ENCODE measurements at regions not wholly inside any gene's neighbourhood (a gene's known extent, or its start where the extent isn't known, plus 50 kb on each side); places are given as distances from the start of the nearest gene placed in this dataset.
"Not testable (repeated sequence)": the region's sequence is repeated elsewhere in the genome, so short reads cannot be mapped to it uniquely, and the experiment has no call there.

DNA sequence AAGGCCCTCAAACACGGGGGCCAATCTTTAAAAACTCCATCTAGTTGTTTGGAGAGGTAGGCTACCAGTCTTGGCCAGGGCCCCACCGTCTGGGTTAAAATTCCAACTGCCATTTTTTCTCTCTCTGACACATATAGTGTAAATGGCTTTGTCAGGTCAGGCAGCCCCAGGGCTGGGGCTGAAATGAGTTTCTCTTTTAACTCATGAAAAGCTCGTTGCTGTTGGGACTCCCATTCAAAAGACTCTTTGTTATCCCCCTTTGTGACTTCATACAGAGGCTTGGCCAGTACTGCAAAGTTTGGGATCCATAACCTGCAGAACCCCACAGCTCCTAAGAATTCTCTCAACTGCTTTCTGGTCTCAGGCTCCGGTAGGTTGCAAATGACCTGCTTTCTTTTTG is 99.4 kb upstream of the SLC1A4 start:
- Histone ChIP-seq H3K9me3 (ENCODE audit: control insufficient read depth, insufficient read depth, low read depth, low read length) (no peaks in the 10 kb centered on the region), H3K9ac (ENCODE audit: insufficient read depth, low read length) (no peak overlapping the region), H2AFZ (ENCODE audit: low read length) (no peak overlapping the region), H4K20me1 (ENCODE audit: control insufficient read depth, extremely low read depth, insufficient read depth, low read length) (no peaks in the 10 kb centered on the region), H3K4me3 (replicated peaks in 1 of 4; ENCODE audit: control extremely low read depth in 1 of 4, insufficient read depth in 1 of 4, low read depth in 3 of 4, low read length in 4 of 4) (no peak overlapping the region), H3K4me1 (ENCODE audit: control insufficient read depth, extremely low read depth, insufficient read depth, low read length) (no peaks in the 10 kb centered on the region), H3K4me2 (ENCODE audit: extremely low read depth, insufficient read depth, low read length) (no peak overlapping the region), H3K36me3 (ENCODE audit: control insufficient read depth, insufficient read depth, low read length) (no peaks in the 10 kb centered on the region), H3K79me2 (ENCODE audit: control insufficient read depth, insufficient read depth, low read length) (no peaks in the 10 kb centered on the region), H3K27me3 (ENCODE audit: control insufficient read depth, insufficient read depth, low read length) (peaks cover 10% of the 10 kb centered on the region), H3K27ac (ENCODE audit: insufficient read depth, low read length) (no peak overlapping the region)
- TF ChIP-seq, protein P1, sequence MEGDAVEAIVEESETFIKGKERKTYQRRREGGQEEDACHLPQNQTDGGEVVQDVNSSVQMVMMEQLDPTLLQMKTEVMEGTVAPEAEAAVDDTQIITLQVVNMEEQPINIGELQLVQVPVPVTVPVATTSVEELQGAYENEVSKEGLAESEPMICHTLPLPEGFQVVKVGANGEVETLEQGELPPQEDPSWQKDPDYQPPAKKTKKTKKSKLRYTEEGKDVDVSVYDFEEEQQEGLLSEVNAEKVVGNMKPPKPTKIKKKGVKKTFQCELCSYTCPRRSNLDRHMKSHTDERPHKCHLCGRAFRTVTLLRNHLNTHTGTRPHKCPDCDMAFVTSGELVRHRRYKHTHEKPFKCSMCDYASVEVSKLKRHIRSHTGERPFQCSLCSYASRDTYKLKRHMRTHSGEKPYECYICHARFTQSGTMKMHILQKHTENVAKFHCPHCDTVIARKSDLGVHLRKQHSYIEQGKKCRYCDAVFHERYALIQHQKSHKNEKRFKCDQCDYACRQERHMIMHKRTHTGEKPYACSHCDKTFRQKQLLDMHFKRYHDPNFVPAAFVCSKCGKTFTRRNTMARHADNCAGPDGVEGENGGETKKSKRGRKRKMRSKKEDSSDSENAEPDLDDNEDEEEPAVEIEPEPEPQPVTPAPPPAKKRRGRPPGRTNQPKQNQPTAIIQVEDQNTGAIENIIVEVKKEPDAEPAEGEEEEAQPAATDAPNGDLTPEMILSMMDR (conservative IDR thresholded peaks at IDR 0.05 in 1 of 2, IDR thresholded peaks at IDR 0.05 in 1 of 2; ENCODE audit: low read depth in 1 of 2, low read length in 2 of 2), result no peak
- TF ChIP-seq EZH2 (IDR thresholded peaks at IDR 0.05; ENCODE audit: low read length, missing control alignments), result no peak
- DNase-seq (ENCODE audit: low read depth in 2 of 2), result no peak

DNA sequence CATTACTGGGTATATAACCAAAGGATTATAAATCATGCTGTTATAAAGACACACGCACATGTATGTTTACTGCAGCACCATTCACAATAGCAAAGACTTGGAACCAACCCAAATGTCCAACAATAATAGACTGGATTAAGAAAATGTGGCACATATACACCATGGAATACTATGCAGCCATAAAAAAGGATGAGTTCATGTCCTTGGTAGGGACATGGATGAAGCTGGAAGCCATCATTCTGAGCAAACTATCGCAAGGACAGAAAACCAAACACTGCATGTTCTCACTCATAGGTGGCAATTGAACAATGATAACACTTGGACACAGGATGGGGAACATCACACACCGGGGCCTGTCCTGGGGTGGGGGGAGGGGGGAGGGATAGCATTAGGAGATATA is 92.6 kb upstream of the SLC1A4 start:
- H3K27me3 ChIP-seq (ENCODE audit: control insufficient read depth, insufficient read depth, low read length); H3K4me2 ChIP-seq (ENCODE audit: extremely low read depth, insufficient read depth, low read length); H3K4me1 ChIP-seq (ENCODE audit: control insufficient read depth, extremely low read depth, insufficient read depth, low read length); H3K9ac ChIP-seq (ENCODE audit: insufficient read depth, low read length); DNase-seq (ENCODE audit: low read depth in 2 of 2); H3K9me3 ChIP-seq (ENCODE audit: control insufficient read depth, insufficient read depth, low read depth, low read length); H2AFZ ChIP-seq (ENCODE audit: low read length); H3K4me3 ChIP-seq (replicated peaks in 1 of 4; ENCODE audit: control extremely low read depth in 1 of 4, insufficient read depth in 1 of 4, low read depth in 3 of 4, low read length in 4 of 4); H3K79me2 ChIP-seq (ENCODE audit: control insufficient read depth, insufficient read depth, low read length); H3K36me3 ChIP-seq (ENCODE audit: control insufficient read depth, insufficient read depth, low read length); H4K20me1 ChIP-seq (ENCODE audit: control insufficient read depth, extremely low read depth, insufficient read depth, low read length); H3K27ac ChIP-seq (ENCODE audit: insufficient read depth, low read length): not testable (repeated sequence)

DNA sequence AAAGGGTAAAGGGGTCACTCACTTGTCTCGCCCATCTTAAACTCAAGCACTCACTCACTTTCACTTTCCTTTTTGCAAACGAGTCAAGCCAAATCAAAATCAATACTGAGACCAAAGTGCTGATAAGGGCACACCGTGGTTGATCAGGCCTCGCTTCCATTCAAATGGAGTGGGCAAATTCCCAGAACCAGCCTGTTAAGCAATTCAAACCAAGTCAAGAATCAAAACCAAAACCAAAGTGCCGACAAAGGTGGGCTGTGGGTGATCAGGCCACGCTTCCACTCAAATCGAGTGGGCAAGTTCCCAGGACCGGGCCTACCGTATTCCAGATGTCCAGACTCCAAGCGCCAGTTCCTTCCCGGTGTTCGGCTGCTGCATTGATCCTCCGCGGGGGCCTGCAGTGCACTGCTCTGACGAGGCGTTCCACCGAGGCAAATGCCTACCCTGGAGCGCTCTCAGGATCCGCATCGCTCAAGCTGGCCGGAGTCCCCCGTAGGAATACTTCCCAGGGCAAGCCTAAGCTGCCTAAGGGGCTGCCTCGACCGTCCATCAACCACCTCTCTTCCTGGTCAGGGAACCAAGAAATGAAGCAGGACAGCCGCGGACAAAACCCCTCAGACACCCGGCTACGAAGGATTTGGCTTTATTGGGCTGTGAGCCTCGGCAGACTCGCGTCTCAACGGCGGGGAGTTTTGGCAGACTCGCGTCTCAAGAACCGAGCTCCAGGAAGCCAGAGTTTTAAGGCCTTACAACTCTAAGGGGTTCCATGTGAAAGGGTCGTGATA is 89.9 kb upstream of the SLC1A4 start:
- DNase-seq (ENCODE audit: low read depth in 2 of 2), result no peak
- Histone ChIP-seq H3K27me3 (ENCODE audit: control insufficient read depth, insufficient read depth, low read length) (peaks cover 7% of the 10 kb centered on the region), H3K9ac (ENCODE audit: insufficient read depth, low read length) (no peak overlapping the region), H2AFZ (ENCODE audit: low read length) (no peak overlapping the region), H3K4me2 (ENCODE audit: extremely low read depth, insufficient read depth, low read length) (no peak overlapping the region), H3K27ac (ENCODE audit: insufficient read depth, low read length) (no peak overlapping the region), H3K79me2 (ENCODE audit: control insufficient read depth, insufficient read depth, low read length) (no peaks in the 10 kb centered on the region), H4K20me1 (ENCODE audit: control insufficient read depth, extremely low read depth, insufficient read depth, low read length) (no peaks in the 10 kb centered on the region), H3K4me3 (replicated peaks in 1 of 4; ENCODE audit: control extremely low read depth in 1 of 4, insufficient read depth in 1 of 4, low read depth in 3 of 4, low read length in 4 of 4) (no peak overlapping the region), H3K4me1 (ENCODE audit: control insufficient read depth, extremely low read depth, insufficient read depth, low read length) (no peaks in the 10 kb centered on the region), H3K36me3 (ENCODE audit: control insufficient read depth, insufficient read depth, low read length) (no peaks in the 10 kb centered on the region), H3K9me3 (ENCODE audit: control insufficient read depth, insufficient read depth, low read depth, low read length) (no peaks in the 10 kb centered on the region)
- TF ChIP-seq EZH2 (IDR thresholded peaks at IDR 0.05; ENCODE audit: low read length, missing control alignments), result no peak
- TF ChIP-seq, protein P1 (conservative IDR thresholded peaks at IDR 0.05 in 1 of 2, IDR thresholded peaks at IDR 0.05 in 1 of 2; ENCODE audit: low read depth in 1 of 2, low read length in 2 of 2), result no peak

DNA sequence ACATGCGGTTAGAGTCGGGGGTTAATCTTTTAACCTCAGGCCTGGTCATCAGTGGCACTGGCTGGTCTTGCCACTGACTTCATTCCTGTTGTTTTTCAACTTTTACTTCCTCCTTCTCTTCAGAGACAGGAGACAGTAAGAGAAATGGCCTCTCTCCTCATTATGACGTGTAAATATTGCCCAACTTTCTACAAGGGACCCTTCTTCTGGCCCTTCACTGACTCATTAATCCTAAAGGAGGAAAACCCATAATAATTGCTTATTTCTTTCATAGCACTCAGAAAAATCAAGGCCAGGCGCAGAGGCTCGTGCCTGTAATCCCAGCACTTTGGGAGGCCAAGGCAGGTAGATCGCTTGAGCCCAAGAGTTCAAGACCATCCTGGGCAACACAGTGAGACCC is 89.3 kb upstream of the SLC1A4 start:
- not testable (repeated sequence) for DNase-seq (ENCODE audit: low read depth in 2 of 2); H3K27ac ChIP-seq (ENCODE audit: insufficient read depth, low read length); H3K9ac ChIP-seq (ENCODE audit: insufficient read depth, low read length); H3K4me2 ChIP-seq (ENCODE audit: extremely low read depth, insufficient read depth, low read length); H2AFZ ChIP-seq (ENCODE audit: low read length); H3K36me3 ChIP-seq (ENCODE audit: control insufficient read depth, insufficient read depth, low read length); H3K79me2 ChIP-seq (ENCODE audit: control insufficient read depth, insufficient read depth, low read length); H4K20me1 ChIP-seq (ENCODE audit: control insufficient read depth, extremely low read depth, insufficient read depth, low read length); H3K4me1 ChIP-seq (ENCODE audit: control insufficient read depth, extremely low read depth, insufficient read depth, low read length); H3K27me3 ChIP-seq (ENCODE audit: control insufficient read depth, insufficient read depth, low read length); H3K9me3 ChIP-seq (ENCODE audit: control insufficient read depth, insufficient read depth, low read depth, low read length); H3K4me3 ChIP-seq (replicated peaks in 1 of 4; ENCODE audit: control extremely low read depth in 1 of 4, insufficient read depth in 1 of 4, low read depth in 3 of 4, low read length in 4 of 4)

Measured in fibroblast of lung (primary cell).